Left ventricle myocardium inferior (tissue), 1 donor: ENCODE measurements at regions not wholly inside any gene's neighbourhood (a gene's known extent, or its start where the extent isn't known, plus 50 kb on each side); places are given as distances from the start of the nearest gene placed in this dataset.
A peak's percentile ranks its signal among the peaks of the same experiment; 100 is the strongest.

Experiments used
- DNase-seq: peaks from one replicate; pipeline ENCODE4 v3.0.0-alpha.2; 2020
- H3K27ac ChIP-seq: fragments of 200-600 bp; replicated peaks from 2 replicates; pipeline ENCODE4 v1.8.0; 2021
- H3K27me3 ChIP-seq: fragments of 200-600 bp; 2 replicates; pipeline ENCODE4 v1.8.0; 2021; ENCODE audit warnings: low read depth
- H3K36me3 ChIP-seq: fragments of 200-600 bp; 2 replicates; pipeline ENCODE4 v1.8.0; 2021
- H3K4me1 ChIP-seq: fragments of 200-600 bp; 2 replicates; pipeline ENCODE4 v1.8.0; 2021
- H3K4me3 ChIP-seq: fragments of 200-600 bp; 2 replicates; pipeline ENCODE4 v1.8.0; 2021; ENCODE audit warnings: mild to moderate bottlenecking, moderate library complexity
- H3K9me3 ChIP-seq: fragments of 200-600 bp; replicated peaks from 2 replicates; pipeline ENCODE4 v1.8.0; 2021
- CTCF ChIP-seq: fragments of 200-600 bp; IDR thresholded peaks from 2 replicates; pipeline ENCODE4 v1.8.0; 2021; ENCODE audit warnings: antibody characterized with exemption, mild to moderate bottlenecking, borderline replicate concordance
- intact Hi-C: fragments of 100-400 bp; cut with micrococcal nuclease; formaldehyde crosslinking; loops from one replicate; pipeline ENCODE4 v1.11.0; 2022
- donor health status: DM: no; HTN: yes; CAD: no; lungs with severe emphysema.

GRCh38 chr7:41633690-41634089, 69.2 kb downstream of the INHBA start:
- intact Hi-C loops, result no loop called here
- Histone ChIP-seq H3K27ac (no peak overlapping the region), H3K4me1 (peaks cover 9% of the 10 kb centered on the region), H3K36me3 (no peaks in the 10 kb centered on the region), H3K9me3 (no peaks in the 10 kb centered on the region), H3K4me3 (no peak overlapping the region), H3K27me3 (no peaks in the 10 kb centered on the region)
- TF ChIP-seq CTCF, result no peak
- DNase-seq, result no peak

- H3K9me3 ChIP-seq, result no peaks in the 10 kb centered on the region
- intact Hi-C loops, result no loop called here
- no peak overlapping the region for H3K27ac ChIP-seq
- peaks cover 14% of the 10 kb centered on the region for H3K4me1 ChIP-seq
- no peaks in the 10 kb centered on the region for H3K27me3 ChIP-seq
- H3K4me3 ChIP-seq, result no peak overlapping the region
- no peak for DNase-seq
- no peak for TF ChIP-seq CTCF
- no peaks in the 10 kb centered on the region for H3K36me3 ChIP-seq
Observed at GRCh38 chr7:41630741-41631140, 72.1 kb downstream of the INHBA start.

- Histone ChIP-seq H3K36me3 (no peaks in the 10 kb centered on the region), H3K4me1 (peaks cover 14% of the 10 kb centered on the region), H3K27ac (no peak overlapping the region), H3K27me3 (no peaks in the 10 kb centered on the region), H3K9me3 (no peaks in the 10 kb centered on the region), H3K4me3 (no peak overlapping the region)
- intact Hi-C loops, result no loop called here
- DNase-seq, result no peak
- TF ChIP-seq CTCF, result no peak
Observed at GRCh38 chr7:41629711-41630111, 73.2 kb downstream of the INHBA start.

- Histone ChIP-seq H3K36me3 (no peaks in the 10 kb centered on the region), H3K9me3 (no peaks in the 10 kb centered on the region), H3K4me1 (peaks cover 14% of the 10 kb centered on the region), H3K4me3 (no peak overlapping the region), H3K27ac (peak overlapping the region; percentile 36), H3K27me3 (no peaks in the 10 kb centered on the region)
- TF ChIP-seq CTCF, result no peak
- intact Hi-C loops, result no loop called here
- DNase-seq, result no peak
Observed at GRCh38 chr7:41628901-41629300, 74.0 kb downstream of the INHBA start.

- no peaks in the 10 kb centered on the region for H3K27me3 ChIP-seq
- intact Hi-C loops, result no loop called here
- peaks cover 14% of the 10 kb centered on the region for H3K4me1 ChIP-seq
- no peak for TF ChIP-seq CTCF
- no peaks in the 10 kb centered on the region for H3K36me3 ChIP-seq
- H3K27ac ChIP-seq, result no peak overlapping the region
- no peak for DNase-seq
- H3K9me3 ChIP-seq, result no peaks in the 10 kb centered on the region
- H3K4me3 ChIP-seq, result no peak overlapping the region
Observed at GRCh38 chr7:41627645-41628298, 75.1 kb downstream of the INHBA start.
